HepG2 (cell line): ENCODE measurements at regions not wholly inside any gene's neighbourhood (a gene's known extent, or its start where the extent isn't known, plus 50 kb on each side); places are given as distances from the start of the nearest gene placed in this dataset.

ENCODE experiments used
- ATAC-seq: fragments of 200-7000 bp; cut with Tn5 transposase; 3 replicates; pipeline ENCODE4 v1.9.1; 2020; ENCODE audit warnings: mild to moderate bottlenecking, moderate library complexity
- BruUV-seq: library from RNA; stranded (reverse); fragments of 400-500 nt; replicated peaks from 2 replicates; lab custom pipeline; 2021; lab: Mats Ljungman, UMichigan
- CTCF ChIA-PET: fragments of 300-600 bp; formaldehyde crosslinking; extraction: SDS; loops from one replicate; lab custom pipeline; 2021; ENCODE audit warnings: low total read pairs, inconsistent platforms, low intra/inter-chr PET ratio; lab: Yijun Ruan, JAX
- POLR2A ChIA-PET: fragments of 350-600 bp; sonication (Branson Sonifier 250); formaldehyde crosslinking; loops from one replicate; lab custom pipeline; 2020; ENCODE audit warnings: antibody characterized with exemption, inconsistent platforms; lab: Yijun Ruan, JAX
- DNase-seq: peaks from one replicate; pipeline ENCODE4 v3.0.0-alpha.2; 2015; ENCODE audit warnings: low spot score
- FAIRE-seq: peaks from 3 replicates; lab custom pipeline; 2011; peaks lifted over from hg19 to GRCh38; lab: Jason Lieb, UNC
- H2AFZ ChIP-seq: one replicate; pipeline ENCODE4 v1.6.1; 2011; ENCODE audit warnings: low read length, inconsistent platforms
- H3K27ac ChIP-seq: fragments of 300-600 bp; 3 replicates; pipeline ENCODE4 v1.8.0; 2011; ENCODE audit warnings: mixed run types, mild to moderate bottlenecking, mixed read lengths, low read length, inconsistent platforms; ENCODE audit not compliant: insufficient read depth; ENCODE audit errors: extremely low read length
- H3K27me3 ChIP-seq, 2 experiments: fragments of 200-600 bp in 1 of 2; 2 replicates in 1 of 2; 3 replicates in 1 of 2; pipeline versions ENCODE4 v1.6.0 to v1.8.0; 2011; ENCODE audit warnings: low read length in 2 of 2, mild to moderate bottlenecking in 2 of 2, moderate library complexity in 2 of 2, inconsistent platforms in 1 of 2; ENCODE audit not compliant: insufficient read depth in 2 of 2, control insufficient read depth in 1 of 2
- H3K36me3 ChIP-seq, 2 experiments: fragments of 200-600 bp in 1 of 2; replicated peaks in 1 of 2; 2 replicates in 1 of 2; 3 replicates in 1 of 2; pipeline versions ENCODE4 v1.5.1 to v1.8.0; 2011; ENCODE audit warnings: low read length in 2 of 2, inconsistent platforms in 1 of 2; ENCODE audit not compliant: insufficient read depth in 2 of 2, control insufficient read depth in 1 of 2
- H3K4me1 ChIP-seq: 2 replicates; pipeline ENCODE4 v1.5.1; 2012; ENCODE audit warnings: low read length, inconsistent platforms; ENCODE audit not compliant: insufficient read depth
- H3K4me2 ChIP-seq: 2 replicates; pipeline ENCODE4 v1.6.0; 2011; ENCODE audit warnings: low read depth, low read length, inconsistent platforms
- H3K4me3 ChIP-seq, 3 experiments: fragments of 200-600 bp in 1 of 3; sonication (generic), shearing (Covaris generic) in 1 of 3; replicated peaks in 1 of 3; 2 replicates each; pipeline ENCODE4 v1.5.1; 2011 to 2016; ENCODE audit warnings: low read length in 3 of 3, inconsistent platforms in 2 of 3, low read depth in 2 of 3, mild to moderate bottlenecking in 2 of 3, control low read depth in 1 of 3, mixed read lengths in 1 of 3; ENCODE audit not compliant: insufficient read depth in 1 of 3
- H3K79me2 ChIP-seq: one replicate; pipeline ENCODE4 v1.6.1; 2011; ENCODE audit warnings: low read length, inconsistent platforms; ENCODE audit not compliant: insufficient read depth
- H3K9ac ChIP-seq: 2 replicates; pipeline ENCODE4 v1.6.0; 2011; ENCODE audit warnings: mild to moderate bottlenecking, low read depth, low read length, inconsistent platforms; ENCODE audit not compliant: insufficient read depth
- H3K9me3 ChIP-seq: 2 replicates; pipeline ENCODE4 v1.5.1; 2012; ENCODE audit warnings: mild to moderate bottlenecking, low read length
- H4K20me1 ChIP-seq: 2 replicates; pipeline ENCODE4 v1.6.0; 2011; ENCODE audit warnings: inconsistent platforms, mild to moderate bottlenecking, low read length, moderate library complexity; ENCODE audit not compliant: insufficient read depth
- BHLHE40 ChIP-seq: IDR thresholded peaks from 2 replicates; pipeline ENCODE4 v1.6.1; 2011; ENCODE audit warnings: low read length, improper control_type of control experiment
- GATAD1 ChIP-seq: IDR thresholded peaks from 2 replicates; pipeline ENCODE4 v1.6.1; 2016; ENCODE audit warnings: missing genetic modification reagents, missing compliant biosample characterization
- MXD1 ChIP-seq: sonication (generic); formaldehyde crosslinking; IDR thresholded peaks from 2 replicates; pipeline ENCODE4 v1.4.0; 2020; ENCODE audit warnings: mild to moderate bottlenecking, missing genetic modification reagents
- SRF ChIP-seq: IDR thresholded peaks from 2 replicates; pipeline ENCODE4 v1.6.1; 2011; ENCODE audit warnings: mild to moderate bottlenecking, low read depth, low read length, moderate library complexity
- ZFY ChIP-seq: sonication (generic); formaldehyde crosslinking; IDR thresholded peaks from 2 replicates; pipeline ENCODE4 v1.4.0; 2020; ENCODE audit warnings: missing genetic modification reagents
- WGBS: methylation state at CpG from one replicate; pipeline ENCODE4 v1.1.6; 2017; ENCODE audit warnings: low lambda C conversion rate; 5-methylcytosine and 5-hydroxymethylcytosine counted together
- in situ Hi-C: cut with HindIII; loops from 2 replicates; pipeline ENCODE4 v1.10.0; 2017; ENCODE audit warnings: low pct_unique_long_range_greater_than_20kb; ENCODE audit not compliant: extremely low pct_ligation_motif_present
- intact Hi-C: fragments of 100-400 bp; cut with micrococcal nuclease; formaldehyde crosslinking; loops from one replicate; pipeline ENCODE4 v1.10.0; 2022; ENCODE audit not compliant: unreplicated experiment
- TF ChIP-seq, protein P1 (sequence below): IDR thresholded peaks from 2 replicates; pipeline ENCODE4 v1.6.1; 2012; ENCODE audit warnings: low read depth, low read length, improper control_type of control experiment
- TF ChIP-seq, protein P2 (sequence below): fragments of 450-650 bp; IDR thresholded peaks from 2 replicates; pipeline ENCODE4 v1.6.1; 2017

DNA sequence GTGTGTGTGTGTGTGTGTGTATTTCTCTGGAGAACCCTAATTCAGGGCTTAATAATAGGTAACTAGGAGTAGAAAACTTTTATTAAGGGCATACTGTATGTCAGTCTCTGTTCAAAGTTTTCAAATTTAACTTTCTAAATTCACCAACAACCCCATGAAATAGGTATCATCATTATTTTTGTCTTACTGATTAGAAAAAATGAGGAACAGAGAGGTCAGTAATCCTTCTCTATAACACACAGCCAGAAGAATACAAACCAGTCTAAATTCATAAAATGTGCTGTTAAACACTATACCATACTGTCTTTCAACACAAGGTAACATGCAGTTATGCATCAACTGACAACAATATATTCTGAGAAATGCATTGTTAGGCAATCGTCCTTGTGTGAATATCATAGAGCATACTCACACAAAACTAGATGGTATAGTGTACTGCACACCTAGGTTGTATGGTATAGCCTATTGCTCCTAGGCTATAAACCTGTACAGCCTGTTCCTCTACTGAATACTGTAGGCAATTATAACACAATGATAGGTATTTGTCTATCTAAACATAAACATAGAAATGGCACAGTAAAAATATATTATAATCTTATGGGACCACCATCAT, 143.1 kb downstream of the PTH2R start:
- no peak overlapping the region for H3K4me3 ChIP-seq
- CTCF ChIA-PET: no interaction called here
- TF ChIP-seq BHLHE40 (no peak), ZFY (CRISPR knock-in tag) (no peak), GATAD1 (CRISPR knock-in tag) (no peak), SRF (no peak), MXD1 (no peak)
- TF ChIP-seq, protein P1, sequence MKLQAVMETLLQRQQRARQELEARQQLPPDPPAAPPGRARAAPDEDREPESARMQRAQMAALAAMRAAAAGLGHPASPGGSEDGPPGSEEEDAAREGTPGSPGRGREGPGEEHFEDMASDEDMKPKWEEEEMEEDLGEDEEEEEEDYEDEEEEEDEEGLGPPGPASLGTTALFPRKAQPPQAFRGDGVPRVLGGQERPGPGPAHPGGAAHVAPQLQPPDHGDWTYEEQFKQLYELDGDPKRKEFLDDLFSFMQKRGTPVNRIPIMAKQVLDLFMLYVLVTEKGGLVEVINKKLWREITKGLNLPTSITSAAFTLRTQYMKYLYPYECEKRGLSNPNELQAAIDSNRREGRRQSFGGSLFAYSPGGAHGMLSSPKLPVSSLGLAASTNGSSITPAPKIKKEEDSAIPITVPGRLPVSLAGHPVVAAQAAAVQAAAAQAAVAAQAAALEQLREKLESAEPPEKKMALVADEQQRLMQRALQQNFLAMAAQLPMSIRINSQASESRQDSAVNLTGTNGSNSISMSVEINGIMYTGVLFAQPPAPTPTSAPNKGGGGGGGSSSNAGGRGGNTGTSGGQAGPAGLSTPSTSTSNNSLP: no peak
- TF ChIP-seq, protein P2, sequence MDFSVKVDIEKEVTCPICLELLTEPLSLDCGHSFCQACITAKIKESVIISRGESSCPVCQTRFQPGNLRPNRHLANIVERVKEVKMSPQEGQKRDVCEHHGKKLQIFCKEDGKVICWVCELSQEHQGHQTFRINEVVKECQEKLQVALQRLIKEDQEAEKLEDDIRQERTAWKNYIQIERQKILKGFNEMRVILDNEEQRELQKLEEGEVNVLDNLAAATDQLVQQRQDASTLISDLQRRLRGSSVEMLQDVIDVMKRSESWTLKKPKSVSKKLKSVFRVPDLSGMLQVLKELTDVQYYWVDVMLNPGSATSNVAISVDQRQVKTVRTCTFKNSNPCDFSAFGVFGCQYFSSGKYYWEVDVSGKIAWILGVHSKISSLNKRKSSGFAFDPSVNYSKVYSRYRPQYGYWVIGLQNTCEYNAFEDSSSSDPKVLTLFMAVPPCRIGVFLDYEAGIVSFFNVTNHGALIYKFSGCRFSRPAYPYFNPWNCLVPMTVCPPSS: no peak
- TF ChIP-seq, all 625 proteins: peak for 0
- no peaks in the 10 kb centered on the region for H3K4me1 ChIP-seq
- H3K27me3 ChIP-seq: no peaks in the 10 kb centered on the region
- H3K9me3 ChIP-seq: no peaks in the 10 kb centered on the region
- POLR2A ChIA-PET: no interaction called here
- H2AFZ ChIP-seq: no peak overlapping the region
- in situ Hi-C loops: no loop called here
- WGBS: 0% methylated on average over 1 of the region's 1 CpG
- H4K20me1 ChIP-seq: no peaks in the 10 kb centered on the region
- no TSS peak for BruUV-seq
- H3K27ac ChIP-seq: no peak overlapping the region
- no peak for ATAC-seq
- no peak for FAIRE-seq
- H3K36me3 ChIP-seq: no peaks in the 10 kb centered on the region
- DNase-seq: no peak
- no peak overlapping the region for H3K4me2 ChIP-seq
- H3K79me2 ChIP-seq: no peaks in the 10 kb centered on the region
- intact Hi-C loops: no loop called here
- no peak overlapping the region for H3K9ac ChIP-seq
